HFFc6 (cell line): ENCODE measurements at regions not wholly inside any gene's neighbourhood (a gene's known extent, or its start where the extent isn't known, plus 50 kb on each side); places are given as distances from the start of the nearest gene placed in this dataset.

Experiments
- DNase-seq: peaks from one replicate; pipeline ENCODE4 v3.0.0-alpha.2; 2018
- H3K27ac Mint-ChIP-seq: 2 replicates; pipeline ENCODE4 v1.8.0; 2020; ENCODE audit warnings: mild to moderate bottlenecking, mixed read lengths
- H3K27me3 Mint-ChIP-seq: 2 replicates; pipeline ENCODE4 v1.8.0; 2021; ENCODE audit warnings: mild to moderate bottlenecking, moderate library complexity, mixed read lengths; ENCODE audit not compliant: insufficient read depth
- H3K36me3 Mint-ChIP-seq: 2 replicates; pipeline ENCODE4 v1.8.0; 2021; ENCODE audit warnings: low read depth, mixed read lengths
- H3K4me1 Mint-ChIP-seq: 2 replicates; pipeline ENCODE4 v1.8.0; 2020; ENCODE audit warnings: low read depth, mixed read lengths
- H3K4me3 Mint-ChIP-seq: 2 replicates; pipeline ENCODE4 v1.8.0; 2020; ENCODE audit warnings: mild to moderate bottlenecking, moderate library complexity, mixed read lengths
- H3K9me3 Mint-ChIP-seq: 2 replicates; pipeline ENCODE4 v1.8.0; 2020; ENCODE audit warnings: mild to moderate bottlenecking, mixed read lengths
- TF ChIP-seq, protein P1 (sequence below): fragments of 200-600 bp; sonication (generic); IDR thresholded peaks from 2 replicates; pipeline ENCODE4 v1.5.0; 2021; ENCODE audit warnings: antibody characterized with exemption, mild to moderate bottlenecking

GRCh38 chr6:150717419-150717818, 117.7 kb downstream of the PLEKHG1 start:
- Mint-ChIP-seq H3K27ac (no peak overlapping the region), H3K36me3 (no peaks in the 10 kb centered on the region), H3K4me3 (no peak overlapping the region), H3K27me3 (peaks cover 8% of the 10 kb centered on the region; the same call in 1 of the 2 replicates), H3K9me3 (no peaks in the 10 kb centered on the region; the same call in 1 of the 2 replicates), H3K4me1 (no peaks in the 10 kb centered on the region)
- TF ChIP-seq, protein P1, sequence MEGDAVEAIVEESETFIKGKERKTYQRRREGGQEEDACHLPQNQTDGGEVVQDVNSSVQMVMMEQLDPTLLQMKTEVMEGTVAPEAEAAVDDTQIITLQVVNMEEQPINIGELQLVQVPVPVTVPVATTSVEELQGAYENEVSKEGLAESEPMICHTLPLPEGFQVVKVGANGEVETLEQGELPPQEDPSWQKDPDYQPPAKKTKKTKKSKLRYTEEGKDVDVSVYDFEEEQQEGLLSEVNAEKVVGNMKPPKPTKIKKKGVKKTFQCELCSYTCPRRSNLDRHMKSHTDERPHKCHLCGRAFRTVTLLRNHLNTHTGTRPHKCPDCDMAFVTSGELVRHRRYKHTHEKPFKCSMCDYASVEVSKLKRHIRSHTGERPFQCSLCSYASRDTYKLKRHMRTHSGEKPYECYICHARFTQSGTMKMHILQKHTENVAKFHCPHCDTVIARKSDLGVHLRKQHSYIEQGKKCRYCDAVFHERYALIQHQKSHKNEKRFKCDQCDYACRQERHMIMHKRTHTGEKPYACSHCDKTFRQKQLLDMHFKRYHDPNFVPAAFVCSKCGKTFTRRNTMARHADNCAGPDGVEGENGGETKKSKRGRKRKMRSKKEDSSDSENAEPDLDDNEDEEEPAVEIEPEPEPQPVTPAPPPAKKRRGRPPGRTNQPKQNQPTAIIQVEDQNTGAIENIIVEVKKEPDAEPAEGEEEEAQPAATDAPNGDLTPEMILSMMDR, result no peak
- DNase-seq, result no peak

GRCh38 chr6:150719099-150719766, 119.5 kb downstream of the PLEKHG1 start:
- Mint-ChIP-seq H3K9me3 (no peaks in the 10 kb centered on the region; the same call in 1 of the 2 replicates), H3K4me3 (no peak overlapping the region), H3K4me1 (no peaks in the 10 kb centered on the region), H3K27ac (no peak overlapping the region), H3K36me3 (no peaks in the 10 kb centered on the region), H3K27me3 (peaks cover 9% of the 10 kb centered on the region)
- TF ChIP-seq, protein P1, result no peak
- no peak for DNase-seq

DNA sequence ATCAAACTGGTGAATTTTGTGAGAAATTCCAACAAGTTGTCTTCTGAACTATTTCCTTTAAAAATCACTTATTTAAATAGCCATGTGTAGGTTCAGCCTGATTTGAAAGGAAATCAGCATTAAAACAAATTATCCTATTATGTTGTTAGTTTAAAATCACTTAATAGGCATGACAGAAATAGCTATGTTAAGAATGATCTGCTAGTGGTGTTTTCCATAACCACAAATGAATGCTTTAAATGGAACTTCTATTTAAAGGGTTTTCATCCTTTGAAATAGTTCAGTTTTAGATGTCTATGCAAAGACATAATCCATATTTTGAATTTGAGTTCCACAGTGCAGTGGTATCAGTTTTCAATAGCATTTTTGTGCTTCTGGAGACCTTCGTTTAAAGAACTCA, 120.1 kb downstream of the PLEKHG1 start:
- Mint-ChIP-seq H3K27ac (no peak overlapping the region), H3K4me3 (no peak overlapping the region), H3K9me3 (no peaks in the 10 kb centered on the region; the same call in 1 of the 2 replicates), H3K27me3 (peaks cover 9% of the 10 kb centered on the region), H3K36me3 (no peaks in the 10 kb centered on the region), H3K4me1 (no peaks in the 10 kb centered on the region)
- TF ChIP-seq, protein P1, result no peak
- no peak for DNase-seq

DNA sequence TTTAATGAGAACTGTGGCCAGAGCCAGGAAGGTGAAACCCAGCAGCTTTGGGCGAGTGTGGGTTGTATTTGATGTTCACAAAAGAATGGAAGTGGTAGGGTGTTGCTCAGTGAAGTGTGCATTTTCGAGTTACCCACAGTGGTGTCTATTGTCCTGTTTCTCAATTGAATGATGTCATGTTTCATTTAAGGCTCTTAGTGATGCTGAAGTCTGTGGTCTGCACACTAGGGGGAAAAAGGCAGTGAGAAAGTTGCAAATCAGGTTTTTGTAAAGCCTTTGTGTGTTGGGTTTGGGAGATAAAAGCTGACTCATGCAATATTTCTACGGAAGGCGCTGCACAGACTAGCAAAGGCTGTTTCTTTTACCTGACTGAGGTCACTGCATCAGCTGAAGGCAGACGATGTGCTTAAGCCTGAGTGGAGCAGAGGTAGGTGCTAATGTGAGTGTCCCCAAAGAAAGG, 121.1 kb downstream of the PLEKHG1 start:
- no peaks in the 10 kb centered on the region for H3K36me3 Mint-ChIP-seq
- TF ChIP-seq, protein P1, result no peak
- no peak for DNase-seq
- H3K4me1 Mint-ChIP-seq, result no peaks in the 10 kb centered on the region
- no peak overlapping the region for H3K27ac Mint-ChIP-seq
- no peak overlapping the region for H3K4me3 Mint-ChIP-seq
- H3K9me3 Mint-ChIP-seq, result no peaks in the 10 kb centered on the region; the same call in 1 of the 2 replicates
- H3K27me3 Mint-ChIP-seq, result peaks cover 9% of the 10 kb centered on the region

DNA sequence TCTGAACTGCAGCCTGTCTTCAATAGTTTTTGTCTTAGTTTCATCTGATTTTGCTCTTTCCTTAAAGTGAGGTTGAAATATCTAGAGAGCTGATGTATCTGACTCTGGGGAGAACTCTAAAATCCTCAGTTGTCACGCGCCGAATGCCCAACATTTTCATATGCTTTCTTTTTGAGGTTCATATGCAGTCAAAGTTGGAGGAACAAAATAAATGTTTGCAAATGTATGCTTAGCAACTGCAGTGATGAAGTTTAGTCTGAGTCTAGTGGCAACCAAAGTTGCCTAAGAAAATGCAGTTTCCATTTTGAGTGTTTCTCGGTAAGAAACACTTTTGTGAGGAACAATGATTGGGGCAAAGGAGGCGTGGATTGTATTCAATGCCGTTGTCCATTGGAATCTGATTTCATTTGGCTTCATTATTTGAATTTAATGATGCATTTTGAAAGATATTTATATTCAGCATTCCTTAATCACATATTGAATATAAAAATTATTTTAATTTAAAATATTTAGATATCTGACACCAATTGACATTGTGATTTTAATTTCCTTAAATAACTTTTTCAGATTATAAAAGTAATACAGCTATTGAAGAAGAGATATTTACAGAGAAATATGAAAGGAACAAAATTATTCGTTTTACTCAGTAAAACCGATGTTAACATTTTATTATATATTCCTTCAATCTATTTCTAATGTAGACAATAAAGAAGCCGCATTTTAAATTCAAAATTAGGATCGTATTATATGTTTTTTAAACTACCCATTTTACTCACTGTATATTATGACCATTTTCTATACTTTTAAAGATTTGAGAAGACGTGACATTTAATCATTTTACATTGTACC, 122.0 kb downstream of the PLEKHG1 start:
- H3K36me3 Mint-ChIP-seq, result no peaks in the 10 kb centered on the region
- no peaks in the 10 kb centered on the region; the same call in 1 of the 2 replicates for H3K9me3 Mint-ChIP-seq
- H3K27ac Mint-ChIP-seq, result no peak overlapping the region
- H3K27me3 Mint-ChIP-seq, result peaks cover 9% of the 10 kb centered on the region
- no peak overlapping the region for H3K4me3 Mint-ChIP-seq
- no peak for DNase-seq
- no peaks in the 10 kb centered on the region for H3K4me1 Mint-ChIP-seq
- TF ChIP-seq, protein P1, result no peak
